HG03571 (cell line): ENCODE measurements at regions not wholly inside any gene's neighbourhood (a gene's known extent, or its start where the extent isn't known, plus 50 kb on each side); places are given as distances from the start of the nearest gene placed in this dataset.
A peak's percentile ranks its signal among the peaks of the same experiment; 100 is the strongest.

Experiments
- ATAC-seq: cut with Tn5 transposase; IDR thresholded peaks from one replicate; pipeline ENCODE4 v1.9.1; 2021; ENCODE audit not compliant: unreplicated experiment

DNA sequence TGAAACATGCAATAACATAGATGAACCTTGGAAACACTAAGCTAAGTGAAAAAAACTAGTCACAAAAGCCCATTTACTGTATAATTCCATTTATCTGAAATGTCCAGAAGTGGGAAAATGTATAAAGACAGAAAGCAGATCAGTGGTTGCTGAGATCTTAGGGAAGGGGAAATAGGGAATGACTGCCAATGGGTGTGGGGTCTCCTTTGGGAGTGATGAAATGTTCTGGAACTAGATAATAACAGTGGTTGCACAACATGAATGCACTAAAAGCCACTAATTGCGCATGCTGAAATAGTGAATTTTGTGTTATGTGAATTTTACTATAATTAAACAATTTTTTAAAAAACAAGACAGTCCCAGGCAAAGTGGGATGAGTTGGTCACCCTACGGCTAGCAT lies 472.8 kb downstream of the CCDC171 start:
- ATAC-seq = no peak

GRCh38 chr9:16026886-16027285 lies 474.0 kb downstream of the CCDC171 start:
- no peak for ATAC-seq

DNA sequence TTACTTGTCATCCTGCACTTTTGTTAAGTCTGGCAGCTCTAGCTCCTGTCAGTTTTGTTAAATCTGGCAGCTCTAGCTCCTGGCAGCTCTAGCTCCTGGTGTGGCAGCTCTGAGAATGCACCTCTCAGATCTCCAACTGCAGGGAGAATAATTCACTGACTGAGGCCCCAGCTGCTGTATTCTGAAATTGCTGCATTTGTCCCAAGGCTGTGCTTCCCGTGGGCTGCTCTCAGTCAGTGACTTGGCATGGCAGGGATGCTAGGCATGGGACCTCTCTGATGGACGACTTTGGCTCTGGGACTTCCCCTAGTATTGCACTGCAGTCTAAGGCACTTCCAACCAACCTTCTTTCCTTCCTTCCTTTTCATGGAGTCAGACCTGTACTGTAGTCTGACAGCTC lies 475.7 kb downstream of the CCDC171 start:
- no peak for ATAC-seq

GRCh38 chr9:16029046-16029615 lies 476.3 kb downstream of the CCDC171 start:
- ATAC-seq = no peak

DNA sequence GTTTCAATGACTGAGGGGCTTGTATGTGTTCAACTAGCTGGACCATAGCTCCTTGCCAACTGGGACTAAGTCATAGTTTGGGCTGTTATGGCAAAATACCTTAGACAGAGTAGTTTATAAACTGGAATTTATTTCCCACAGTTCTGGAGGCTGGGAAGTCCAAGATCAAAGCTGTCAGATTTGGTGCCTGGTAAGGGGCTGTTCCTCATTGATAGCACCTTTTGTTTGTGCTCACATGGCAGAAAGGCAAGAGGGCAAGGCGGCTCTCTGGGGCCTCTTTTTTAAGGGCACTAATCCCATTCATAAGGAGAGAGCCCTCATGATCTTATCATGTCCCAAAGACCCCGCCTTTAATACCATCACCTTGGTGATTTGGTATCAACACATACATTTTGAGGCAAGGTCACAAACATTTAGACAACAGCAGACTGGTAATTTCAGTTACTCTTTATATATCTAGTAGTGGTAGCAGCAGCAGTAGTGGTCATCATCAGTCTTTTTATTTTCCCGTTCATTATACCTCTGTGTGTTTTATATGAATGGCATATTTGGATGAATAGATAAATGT lies 477.0 kb downstream of the CCDC171 start:
- no peak for ATAC-seq

DNA sequence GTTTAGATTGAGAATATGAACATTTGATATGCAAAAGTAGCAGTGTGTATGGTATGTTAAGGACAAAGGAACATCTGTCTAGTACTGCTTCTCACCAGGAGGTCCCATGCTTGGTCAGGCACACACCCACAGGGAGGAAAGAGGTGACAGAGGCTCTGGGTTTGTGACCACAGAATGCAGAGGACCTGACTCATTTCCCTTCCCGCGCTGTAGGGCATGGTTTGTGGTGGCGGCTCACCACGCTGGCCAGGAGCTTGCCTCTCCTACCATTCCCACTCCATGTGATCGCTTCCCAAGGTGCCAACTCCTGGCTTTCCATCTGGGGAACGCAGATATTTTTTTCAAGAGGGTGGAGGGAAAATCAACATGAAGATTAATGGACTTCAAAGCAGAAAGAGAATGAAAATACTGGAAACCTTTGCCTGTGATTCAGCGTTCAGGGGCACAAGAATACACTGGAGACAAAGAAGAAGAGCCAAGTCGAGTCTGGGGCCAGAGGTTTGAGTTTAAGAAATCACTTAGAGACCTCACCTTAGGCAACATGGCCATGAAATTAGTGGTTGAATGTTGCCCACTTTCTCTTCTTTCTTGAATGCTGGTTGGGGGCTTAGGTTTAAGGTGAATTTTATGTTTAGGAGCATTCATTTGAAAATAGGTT lies 477.8 kb downstream of the CCDC171 start:
- peak; percentile 66 for ATAC-seq

DNA sequence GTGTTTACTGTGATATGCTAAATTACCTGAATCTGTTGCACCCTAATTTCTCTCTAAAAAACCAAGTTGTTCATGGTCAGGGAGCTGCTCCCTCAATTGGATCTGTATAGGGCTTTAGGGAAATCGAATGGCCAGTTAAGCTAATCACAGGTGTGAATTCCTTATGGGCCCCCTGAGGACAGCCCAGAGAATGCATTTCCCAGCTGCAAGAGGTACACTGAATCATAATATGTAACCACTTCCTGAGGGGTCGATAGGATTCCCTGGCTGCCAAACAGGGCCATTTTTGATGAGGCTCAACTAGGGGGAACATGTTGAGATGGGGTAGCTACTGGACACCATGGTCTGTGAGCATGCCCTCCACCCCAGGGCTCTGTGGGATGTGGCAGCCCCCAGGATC lies 478.6 kb downstream of the CCDC171 start:
- no peak for ATAC-seq

DNA sequence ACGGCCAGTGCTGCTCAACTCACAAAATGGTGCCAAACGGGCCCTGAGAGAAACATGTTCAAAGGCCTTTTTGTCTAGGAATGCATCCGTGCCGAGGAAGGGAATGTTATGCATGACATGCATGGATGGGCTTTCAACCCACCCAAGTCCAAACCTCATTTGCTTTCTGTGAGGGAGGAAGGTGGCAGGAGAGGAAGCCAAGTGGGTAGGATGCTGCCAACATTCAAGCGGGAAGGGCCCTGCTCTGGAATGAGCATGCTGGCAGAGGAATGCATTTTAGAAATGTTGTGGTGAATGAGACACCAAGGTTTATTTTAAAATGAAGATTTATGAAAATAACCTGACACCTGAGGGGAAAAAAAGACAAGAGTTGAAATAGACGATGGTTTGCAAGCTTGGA lies 479.1 kb downstream of the CCDC171 start:
- ATAC-seq = no peak

- ATAC-seq = no peak
These were observed 480.0 kb downstream of the CCDC171 start for GRCh38 chr9:16032799-16033198.

DNA sequence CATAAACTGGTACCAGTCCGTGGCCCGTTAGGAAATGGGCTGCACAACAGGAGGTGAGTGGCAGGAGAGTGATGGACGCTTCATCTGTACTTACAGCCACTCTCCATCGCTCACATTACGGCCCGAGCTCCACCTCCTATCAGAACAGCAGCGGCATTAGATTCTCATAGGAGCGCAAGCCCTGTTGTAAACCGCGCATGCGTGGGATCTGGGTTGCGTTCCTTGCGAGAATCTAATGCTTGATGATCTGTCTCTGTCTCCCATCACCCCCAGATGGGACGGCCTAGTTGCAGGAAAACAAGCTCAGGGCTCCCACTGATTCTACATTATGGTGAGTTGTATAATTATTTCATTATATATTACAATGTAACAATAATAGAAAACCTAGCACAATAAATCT lies 480.4 kb downstream of the CCDC171 start:
- ATAC-seq = no peak

DNA sequence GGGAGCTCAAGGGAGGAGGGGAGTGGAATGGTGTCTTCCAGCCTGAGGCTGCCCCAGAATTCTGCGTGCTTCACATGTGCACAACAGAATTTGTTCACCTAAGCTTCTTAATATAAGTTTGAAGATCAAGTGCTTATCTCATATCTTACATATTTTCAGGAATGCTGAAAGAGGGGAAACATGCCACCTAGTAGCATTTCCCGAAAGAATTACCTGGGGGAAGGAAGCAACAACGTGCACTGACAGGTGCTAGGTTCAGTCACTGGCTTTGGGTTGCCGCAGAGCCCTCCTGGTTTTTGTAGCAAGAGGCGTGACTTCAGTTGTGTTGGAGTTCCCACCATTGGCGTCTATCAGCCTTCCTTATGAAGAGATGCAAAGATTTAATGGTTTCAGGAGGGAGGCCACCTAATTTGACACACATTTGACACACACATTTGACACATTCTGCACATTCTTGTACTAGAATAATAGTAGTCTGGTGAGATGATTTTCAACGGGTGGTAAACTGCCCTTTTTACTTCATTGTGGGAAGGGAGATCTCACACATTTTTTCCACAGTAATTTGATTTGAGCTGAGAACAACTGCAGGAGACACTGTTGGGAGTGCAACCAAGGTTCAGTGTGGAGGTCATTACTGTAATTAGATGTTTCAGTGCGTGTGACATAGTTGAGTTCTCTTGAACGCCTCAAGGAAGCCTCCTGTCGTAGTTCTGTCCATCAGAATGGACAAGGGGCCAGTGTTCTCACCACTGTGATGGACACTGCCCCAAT lies 481.3 kb downstream of the CCDC171 start:
- ATAC-seq = no peak

DNA sequence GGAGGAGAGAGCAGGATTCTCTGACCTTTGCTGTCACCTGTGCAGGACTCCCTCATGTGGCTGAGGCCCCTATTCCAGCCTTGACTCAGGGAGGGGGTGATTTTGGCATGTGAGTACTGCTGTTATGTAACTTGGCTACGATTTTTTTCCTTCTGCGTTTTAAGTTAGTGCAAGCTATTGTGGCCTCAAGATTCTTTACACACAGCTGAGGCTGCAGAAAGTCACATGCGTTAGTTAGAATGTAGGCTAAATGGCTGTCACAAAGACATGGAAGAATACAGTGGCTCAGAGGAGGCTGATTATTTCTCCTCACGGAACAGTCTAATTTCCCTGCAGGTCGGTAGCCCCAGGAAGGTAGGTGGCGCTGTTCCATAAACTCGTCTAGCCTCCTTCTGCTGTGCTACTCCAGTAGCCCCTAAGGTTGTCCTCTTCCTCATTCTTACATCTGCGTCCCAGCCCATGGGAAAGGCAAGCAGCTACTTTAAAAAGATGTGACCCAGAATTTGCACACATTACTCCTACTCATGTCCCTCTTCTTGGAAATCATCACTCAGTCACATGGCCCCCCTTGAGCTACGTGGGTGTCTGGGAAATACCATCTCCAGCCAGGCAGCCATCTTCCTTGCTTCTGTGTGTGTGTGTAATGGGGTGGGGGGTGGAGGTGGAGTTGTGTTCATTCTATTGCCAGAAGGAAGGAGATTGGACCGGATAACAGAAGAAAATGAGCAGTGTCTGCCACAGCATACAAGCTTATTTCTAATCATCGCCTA lies 486.6 kb downstream of the CCDC171 start:
- no peak for ATAC-seq

- no peak for ATAC-seq
These were observed 487.3 kb downstream of the CCDC171 start for GRCh38 chr9:16039988-16040761.

DNA sequence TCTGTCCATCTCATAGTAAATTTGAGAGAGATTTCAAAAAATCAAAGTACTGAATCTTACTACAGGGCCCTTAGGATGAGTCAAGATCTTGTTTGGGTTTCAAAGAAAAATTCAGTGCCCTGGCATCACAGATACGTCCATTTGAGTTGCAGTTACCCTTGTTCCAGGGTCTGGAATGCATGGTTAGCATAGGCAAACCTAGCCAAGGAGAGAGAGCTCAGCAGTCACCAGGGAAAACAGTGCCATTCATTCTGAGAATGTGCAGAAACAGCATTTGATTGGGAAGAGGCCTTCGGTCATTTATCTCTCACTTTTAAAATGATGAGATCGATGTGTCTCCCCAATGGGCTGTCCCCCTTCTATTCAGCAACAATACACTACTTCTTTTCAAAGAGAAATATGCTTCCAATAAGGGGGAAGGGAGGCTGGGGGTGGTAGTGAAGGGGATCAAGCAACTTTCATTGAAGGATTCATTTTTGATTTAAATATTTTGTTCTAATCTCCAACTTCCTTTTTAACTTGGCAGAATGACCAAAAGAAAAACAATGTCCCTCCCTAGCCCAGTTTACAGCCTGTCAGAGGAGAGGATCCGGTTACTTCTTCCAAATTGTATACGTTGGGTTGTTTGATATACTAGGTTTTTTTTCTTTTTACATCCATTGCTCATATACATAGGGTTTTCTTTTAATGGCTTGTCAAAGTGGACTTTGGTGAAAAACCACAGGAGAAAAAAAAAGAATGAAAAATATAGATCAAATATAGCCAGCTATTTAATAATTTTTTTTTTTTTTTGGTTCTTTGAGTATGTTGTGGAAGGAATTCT lies 491.1 kb downstream of the CCDC171 start:
- ATAC-seq = no peak

GRCh38 chr9:16044579-16044881 lies 491.7 kb downstream of the CCDC171 start:
- ATAC-seq = no peak

DNA sequence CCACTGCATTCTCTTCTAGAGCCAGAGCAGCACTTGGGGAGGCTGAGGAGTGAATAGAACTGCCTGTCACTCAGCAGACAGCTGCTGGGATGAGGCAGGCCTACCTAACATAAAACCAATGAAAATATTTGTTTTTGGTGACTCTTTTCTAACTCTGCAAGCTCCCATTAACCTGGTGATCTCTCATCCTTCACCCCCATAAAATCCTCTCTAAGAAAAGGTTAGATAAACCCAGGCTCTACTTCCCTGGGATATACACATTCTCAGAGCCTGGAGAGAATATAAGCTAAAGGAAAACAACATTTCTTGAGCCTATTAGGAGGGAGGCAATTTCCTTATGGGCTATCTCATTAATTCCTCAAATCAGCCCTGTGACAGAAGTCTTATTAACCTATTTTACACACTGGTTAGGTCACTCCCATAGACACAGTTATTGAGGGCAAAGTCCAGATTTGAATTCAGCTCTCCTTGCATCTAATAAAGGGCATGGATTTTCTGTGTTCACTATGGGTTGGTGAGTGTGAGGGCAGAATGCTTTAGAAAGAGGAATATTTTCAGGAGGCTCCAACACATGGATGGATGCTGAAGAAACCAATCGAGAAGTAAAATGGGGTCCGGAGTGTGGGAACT lies 492.9 kb downstream of the CCDC171 start:
- no peak for ATAC-seq

DNA sequence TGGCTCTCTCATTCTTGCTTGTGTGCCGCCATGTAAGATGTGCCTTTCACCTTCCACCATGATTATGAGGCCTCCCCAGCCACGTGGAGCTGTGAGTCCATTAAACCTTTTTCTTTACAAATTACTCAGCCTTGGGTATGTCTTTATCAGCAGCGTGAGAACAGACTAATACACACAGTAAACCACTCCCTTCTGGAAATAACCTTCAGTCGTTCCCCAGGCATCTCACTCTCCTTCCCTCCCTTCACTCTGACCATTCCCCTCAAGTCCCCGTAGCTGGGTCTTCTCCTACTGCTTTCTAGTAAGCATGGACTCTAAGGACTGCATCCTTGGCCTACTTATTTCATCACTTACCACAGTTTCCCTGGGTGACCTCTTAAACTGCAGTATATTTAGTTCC lies 493.9 kb downstream of the CCDC171 start:
- ATAC-seq = no peak

- ATAC-seq = no peak
These were observed 495.3 kb downstream of the CCDC171 start for GRCh38 chr9:16048129-16048528.

DNA sequence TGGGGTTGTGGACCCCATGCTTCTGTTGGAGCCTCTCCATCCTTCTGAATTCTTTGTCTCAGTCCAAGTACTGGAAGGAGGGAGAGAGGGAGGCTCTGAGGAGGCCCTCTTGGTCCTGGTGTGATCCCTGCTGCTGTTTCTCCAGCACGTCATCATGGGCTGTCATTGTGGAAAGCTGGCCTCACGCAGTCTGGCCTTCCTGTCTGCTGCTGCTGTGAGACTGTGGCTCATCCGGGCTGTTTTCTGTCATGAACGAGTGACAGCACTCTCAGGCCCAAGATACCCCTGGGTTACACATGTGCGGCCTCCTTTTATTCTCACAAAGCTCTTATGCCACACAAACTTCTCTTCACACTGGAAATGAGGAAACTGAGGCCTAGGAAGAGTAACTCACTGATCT lies 499.3 kb downstream of the CCDC171 start:
- no peak for ATAC-seq
